Activated CD4-positive, alpha-beta memory T cell treated with anti-CD3 and anti-CD28 coated beads for 36 hours (primary cell): ENCODE measurements at regions not wholly inside any gene's neighbourhood (a gene's known extent, or its start where the extent isn't known, plus 50 kb on each side); places are given as distances from the start of the nearest gene placed in this dataset.
"Not testable (repeated sequence)": the region's sequence is repeated elsewhere in the genome, so short reads cannot be mapped to it uniquely, and the experiment has no call there.

ENCODE experiments used
- CTCF ChIA-PET: fragments of 350-600 bp; sonication (Branson Sonifier 250); formaldehyde crosslinking; loops from one replicate; lab custom pipeline; 2021; ENCODE audit warnings: antibody characterized with exemption, inconsistent platforms; lab: Charles Lee
- POLR2A ChIA-PET: fragments of 350-600 bp; sonication (Branson Sonifier 250); formaldehyde crosslinking; loops from one replicate; lab custom pipeline; 2021; ENCODE audit warnings: antibody characterized with exemption; lab: Charles Lee
- DNase-seq: peaks from one replicate; pipeline ENCODE4 v3.0.0-alpha.2; 2020
- H3K27ac Mint-ChIP-seq: one replicate; pipeline ENCODE4 v1.8.0; 2021; ENCODE audit warnings: mixed read lengths
- H3K27me3 Mint-ChIP-seq: one replicate; pipeline ENCODE4 v1.8.0; 2021; ENCODE audit warnings: mixed read lengths
- H3K36me3 Mint-ChIP-seq: one replicate; pipeline ENCODE4 v1.8.0; 2021; ENCODE audit warnings: mixed read lengths
- H3K4me1 Mint-ChIP-seq: one replicate; pipeline ENCODE4 v1.8.0; 2021; ENCODE audit warnings: low read depth, mixed read lengths
- H3K4me3 Mint-ChIP-seq: one replicate; pipeline ENCODE4 v1.8.0; 2021; ENCODE audit warnings: mild to moderate bottlenecking, mixed read lengths
- H3K9me3 Mint-ChIP-seq: one replicate; pipeline ENCODE4 v1.8.0; 2021; ENCODE audit warnings: mixed read lengths
- intact Hi-C: fragments of 100-400 bp; cut with micrococcal nuclease; formaldehyde crosslinking; loops from one replicate; pipeline ENCODE4 v1.15.1; 2023

- DNase-seq, result no peak
- H3K27me3 Mint-ChIP-seq, result no peaks in the 10 kb centered on the region
- no peaks in the 10 kb centered on the region for H3K9me3 Mint-ChIP-seq
- no peaks in the 10 kb centered on the region for H3K36me3 Mint-ChIP-seq
- no peak overlapping the region for H3K4me3 Mint-ChIP-seq
- ChIA-PET POLR2A (no interaction called here), CTCF (no interaction called here)
- H3K27ac Mint-ChIP-seq, result no peak overlapping the region
- H3K4me1 Mint-ChIP-seq, result no peaks in the 10 kb centered on the region
- intact Hi-C loops, result no loop called here
These were observed 1193.3 kb upstream of the IGFBP7 start for GRCh38 chr4:58303456-58303855.

GRCh38 chr4:58301376-58301999, 1191.3 kb upstream of the IGFBP7 start:
- no peak overlapping the region for H3K4me3 Mint-ChIP-seq
- ChIA-PET POLR2A (no interaction called here), CTCF (no interaction called here)
- no peaks in the 10 kb centered on the region for H3K9me3 Mint-ChIP-seq
- no peaks in the 10 kb centered on the region for H3K36me3 Mint-ChIP-seq
- no peaks in the 10 kb centered on the region for H3K27me3 Mint-ChIP-seq
- no peak for DNase-seq
- no peak overlapping the region for H3K27ac Mint-ChIP-seq
- no peaks in the 10 kb centered on the region for H3K4me1 Mint-ChIP-seq
- intact Hi-C loops, result no loop called here

- ChIA-PET POLR2A (no interaction called here), CTCF (no interaction called here)
- H3K36me3 Mint-ChIP-seq, result peaks cover 1% of the 10 kb centered on the region
- no peak overlapping the region for H3K27ac Mint-ChIP-seq
- intact Hi-C loops, result no loop called here
- H3K27me3 Mint-ChIP-seq, result no peaks in the 10 kb centered on the region
- H3K4me1 Mint-ChIP-seq, result no peaks in the 10 kb centered on the region
- H3K9me3 Mint-ChIP-seq, result peaks cover 6% of the 10 kb centered on the region
- no peak for DNase-seq
- H3K4me3 Mint-ChIP-seq, result no peak overlapping the region
These were observed 1176.2 kb upstream of the IGFBP7 start for GRCh38 chr4:58286335-58286734.

- H3K9me3 Mint-ChIP-seq, DNase-seq, H3K4me1 Mint-ChIP-seq, H3K36me3 Mint-ChIP-seq, CTCF ChIA-PET, POLR2A ChIA-PET, intact Hi-C loops, H3K27ac Mint-ChIP-seq, H3K27me3 Mint-ChIP-seq, H3K4me3 Mint-ChIP-seq: not testable (repeated sequence)
These were observed 1170.7 kb upstream of the IGFBP7 start for GRCh38 chr4:58280928-58281327.

GRCh38 chr4:58275856-58276255, 1165.7 kb upstream of the IGFBP7 start:
- Mint-ChIP-seq H3K27me3 (no peaks in the 10 kb centered on the region), H3K4me3 (no peak overlapping the region), H3K36me3 (no peaks in the 10 kb centered on the region), H3K4me1 (no peaks in the 10 kb centered on the region), H3K9me3 (peaks cover 11% of the 10 kb centered on the region), H3K27ac (no peak overlapping the region)
- DNase-seq, result no peak
- ChIA-PET POLR2A (no interaction called here), CTCF (no interaction called here)
- intact Hi-C loops, result no loop called here

- peaks cover 12% of the 10 kb centered on the region for H3K9me3 Mint-ChIP-seq
- POLR2A ChIA-PET, result no interaction called here
- CTCF ChIA-PET, result no interaction called here
These were observed 1164.4 kb upstream of the IGFBP7 start for GRCh38 chr4:58274553-58274952.

GRCh38 chr4:58272311-58272710, 1162.1 kb upstream of the IGFBP7 start:
- POLR2A ChIA-PET, result no interaction called here
- no peaks in the 10 kb centered on the region for H3K4me1 Mint-ChIP-seq
- H3K4me3 Mint-ChIP-seq, result no peak overlapping the region
- H3K36me3 Mint-ChIP-seq, result no peaks in the 10 kb centered on the region
- no peak overlapping the region for H3K27ac Mint-ChIP-seq
- no peaks in the 10 kb centered on the region for H3K27me3 Mint-ChIP-seq
- intact Hi-C loops, result no loop called here
- H3K9me3 Mint-ChIP-seq, result peaks cover 16% of the 10 kb centered on the region
- no peak for DNase-seq
- CTCF ChIA-PET, result no interaction called here

More at GRCh38 chr4:58274553-58274952, 1164.4 kb upstream of the IGFBP7 start:
- Mint-ChIP-seq H3K4me3 (no peak overlapping the region), H3K27ac (no peak overlapping the region), H3K36me3 (no peaks in the 10 kb centered on the region), H3K27me3 (no peaks in the 10 kb centered on the region), H3K4me1 (no peaks in the 10 kb centered on the region)
- DNase-seq, result no peak
- intact Hi-C loops, result no loop called here

- ChIA-PET CTCF (no interaction called here), POLR2A (no interaction called here)
- Mint-ChIP-seq H3K9me3 (peaks cover 8% of the 10 kb centered on the region), H3K4me3 (no peak overlapping the region), H3K27me3 (no peaks in the 10 kb centered on the region), H3K36me3 (no peaks in the 10 kb centered on the region), H3K4me1 (no peaks in the 10 kb centered on the region), H3K27ac (no peak overlapping the region)
- DNase-seq, result no peak
- intact Hi-C loops, result no loop called here
These were observed 1155.5 kb upstream of the IGFBP7 start for GRCh38 chr4:58265734-58266133.

GRCh38 chr4:58261526-58261925, 1151.3 kb upstream of the IGFBP7 start:
- Mint-ChIP-seq H3K4me3 (no peak overlapping the region), H3K27ac (no peak overlapping the region), H3K27me3 (no peaks in the 10 kb centered on the region), H3K9me3 (peaks cover 8% of the 10 kb centered on the region), H3K36me3 (no peaks in the 10 kb centered on the region), H3K4me1 (no peaks in the 10 kb centered on the region)
- ChIA-PET POLR2A (no interaction called here), CTCF (no interaction called here)
- intact Hi-C loops, result no loop called here
- DNase-seq, result no peak

- CTCF ChIA-PET, result no interaction called here
- intact Hi-C loops, result no loop called here
- Mint-ChIP-seq H3K27me3 (no peaks in the 10 kb centered on the region), H3K9me3 (peaks cover 18% of the 10 kb centered on the region), H3K4me1 (no peaks in the 10 kb centered on the region), H3K27ac (no peak overlapping the region), H3K4me3 (no peak overlapping the region), H3K36me3 (no peaks in the 10 kb centered on the region)
- POLR2A ChIA-PET, result interaction anchor here (0.6 kb wide), 1 partner anchor 14 kb away, joined by 3 read pairs; no protein-coding TSS in a partner anchor
- DNase-seq, result no peak
These were observed 1144.1 kb upstream of the IGFBP7 start for GRCh38 chr4:58254291-58254690.

GRCh38 chr4:58252656-58253055, 1142.5 kb upstream of the IGFBP7 start:
- Mint-ChIP-seq H3K9me3 (peaks cover 16% of the 10 kb centered on the region), H3K36me3 (no peaks in the 10 kb centered on the region), H3K4me1 (no peaks in the 10 kb centered on the region), H3K27me3 (no peaks in the 10 kb centered on the region), H3K4me3 (no peak overlapping the region), H3K27ac (no peak overlapping the region)
- ChIA-PET CTCF (no interaction called here), POLR2A (no interaction called here)
- intact Hi-C loops, result no loop called here
- DNase-seq, result no peak

- Mint-ChIP-seq H3K36me3 (no peaks in the 10 kb centered on the region), H3K27me3 (no peaks in the 10 kb centered on the region), H3K4me1 (no peaks in the 10 kb centered on the region), H3K9me3 (peaks cover 20% of the 10 kb centered on the region), H3K4me3 (no peak overlapping the region), H3K27ac (no peak overlapping the region)
- no peak for DNase-seq
- ChIA-PET POLR2A (no interaction called here), CTCF (no interaction called here)
- intact Hi-C loops, result no loop called here
These were observed 1137.6 kb upstream of the IGFBP7 start for GRCh38 chr4:58247792-58248191.

- no peak overlapping the region for H3K27ac Mint-ChIP-seq
These were observed 1115.3 kb upstream of the IGFBP7 start for GRCh38 chr4:58225460-58225859.

More at GRCh38 chr4:58225460-58225859, 1115.3 kb upstream of the IGFBP7 start:
- ChIA-PET CTCF (no interaction called here), POLR2A (no interaction called here)
- Mint-ChIP-seq H3K27me3 (no peaks in the 10 kb centered on the region), H3K9me3 (peaks cover 11% of the 10 kb centered on the region), H3K4me1 (no peaks in the 10 kb centered on the region), H3K4me3 (no peak overlapping the region), H3K36me3 (no peaks in the 10 kb centered on the region)
- intact Hi-C loops, result no loop called here
- DNase-seq, result no peak
